ENCODE measurements at regions not wholly inside any gene's neighbourhood (a gene's known extent, or its start where the extent isn't known, plus 50 kb on each side); places are given as distances from the start of the nearest gene placed in this dataset.
"Not testable (repeated sequence)": the region's sequence is repeated elsewhere in the genome, so short reads cannot be mapped to it uniquely, and the experiment has no call there.

DNA sequence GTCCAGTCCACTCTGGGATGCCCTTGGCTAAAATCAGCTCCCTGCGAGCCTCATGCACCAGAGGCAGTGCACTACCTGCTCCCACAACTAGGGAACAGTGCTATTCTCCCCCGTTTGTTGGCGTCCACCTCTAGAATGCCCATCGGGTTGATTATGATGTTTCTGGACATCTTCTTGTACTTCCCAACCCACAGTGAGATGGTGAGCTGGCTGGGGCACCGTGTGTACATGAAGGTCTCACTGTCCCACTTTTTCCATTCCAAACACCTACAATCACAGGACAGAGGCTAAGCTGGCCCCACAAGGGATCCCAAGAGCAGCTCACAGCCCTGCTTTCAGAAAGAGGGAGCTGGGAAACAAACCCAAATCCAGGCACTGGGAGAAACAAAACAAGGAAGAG lies 126.2 kb upstream of the ZNF92 start:
- H3K27me3 Mint-ChIP-seq: peaks cover 30% of the 10 kb centered on the region
- no peak overlapping the region for H3K27ac Mint-ChIP-seq (ENCODE audit: low read depth)
- no peak overlapping the region for H3K4me3 Mint-ChIP-seq
- H3K9me3 Mint-ChIP-seq: no peaks in the 10 kb centered on the region
- DNase-seq (ENCODE audit: low spot score in 2 of 2): no peak
- no peak for ATAC-seq (replicated peaks; ENCODE audit: extremely low read depth, poor library complexity, severe bottlenecking)
- peaks cover 3% of the 10 kb centered on the region for H3K36me3 Mint-ChIP-seq (ENCODE audit: insufficient read depth)
- H3K4me1 Mint-ChIP-seq: peaks cover 10% of the 10 kb centered on the region

DNA sequence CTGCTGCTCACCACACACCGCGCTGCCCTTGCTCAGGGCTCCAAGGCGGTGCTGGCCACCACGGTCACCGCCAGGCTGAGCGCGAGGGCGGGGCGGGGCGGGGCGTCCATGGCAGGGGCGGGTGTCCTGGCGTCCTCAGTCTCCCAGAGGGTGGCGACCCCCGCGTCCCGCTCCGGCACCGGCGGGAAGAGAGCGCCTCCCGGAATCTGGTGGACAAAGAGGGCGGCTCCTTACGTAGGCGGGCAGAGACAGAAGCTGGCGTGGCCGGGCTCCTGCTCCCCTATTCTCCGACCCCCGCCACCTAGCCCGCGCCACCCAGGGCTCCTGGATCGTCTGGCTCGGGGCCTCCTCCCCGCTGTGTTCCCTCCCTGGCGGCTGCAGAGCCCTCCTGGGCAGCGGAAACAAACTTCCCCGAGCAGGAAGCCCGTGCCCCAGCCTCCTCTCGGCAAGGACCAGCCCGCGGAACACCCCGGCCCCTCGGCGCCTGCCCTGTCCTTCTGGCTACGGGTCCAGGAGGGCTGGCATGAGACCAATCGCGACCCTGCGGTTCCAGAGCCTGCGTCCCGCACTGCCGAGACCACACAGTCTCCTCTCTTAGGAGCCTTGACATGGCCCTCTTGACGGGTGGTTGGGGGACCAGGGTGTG lies 133.8 kb upstream of the ZNF92 start:
- ATAC-seq (replicated peaks; ENCODE audit: extremely low read depth, poor library complexity, severe bottlenecking): no peak
- Mint-ChIP-seq H3K27me3 (peaks cover 22% of the 10 kb centered on the region), H3K4me1 (peaks cover 15% of the 10 kb centered on the region), H3K4me3 (peak overlapping the region; percentile 75), H3K27ac (ENCODE audit: low read depth) (no peak overlapping the region), H3K36me3 (ENCODE audit: insufficient read depth) (peaks cover 4% of the 10 kb centered on the region), H3K9me3 (no peaks in the 10 kb centered on the region)
- DNase-seq (ENCODE audit: low spot score in 2 of 2): no peak

DNA sequence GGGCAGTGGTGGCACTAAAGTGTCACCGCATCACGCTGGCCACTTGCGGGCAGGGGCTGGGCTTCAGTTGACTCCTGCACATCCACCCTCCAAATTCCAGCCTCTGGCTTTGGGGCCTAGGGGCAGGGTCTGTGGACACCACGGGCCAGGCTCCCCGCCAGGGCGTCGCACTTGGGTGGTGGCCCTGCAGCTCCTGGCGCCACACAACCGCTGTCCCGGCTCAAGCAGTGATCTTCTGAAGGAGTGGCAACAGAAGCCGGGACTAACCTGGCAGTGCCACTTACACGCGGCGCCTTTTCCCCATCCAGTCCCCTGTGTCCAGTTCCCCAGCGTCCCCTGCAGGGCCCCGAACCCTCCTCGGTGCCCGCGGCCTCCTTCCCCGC lies 134.3 kb upstream of the ZNF92 start:
- peak overlapping the region; percentile 9 for H3K4me3 Mint-ChIP-seq
- H3K4me1 Mint-ChIP-seq: peaks cover 20% of the 10 kb centered on the region
- no peak for DNase-seq (ENCODE audit: low spot score in 2 of 2)
- H3K36me3 Mint-ChIP-seq (ENCODE audit: insufficient read depth): peaks cover 4% of the 10 kb centered on the region
- peaks cover 17% of the 10 kb centered on the region for H3K27me3 Mint-ChIP-seq
- no peak overlapping the region for H3K27ac Mint-ChIP-seq (ENCODE audit: low read depth)
- no peak for ATAC-seq (replicated peaks; ENCODE audit: extremely low read depth, poor library complexity, severe bottlenecking)
- no peaks in the 10 kb centered on the region for H3K9me3 Mint-ChIP-seq

DNA sequence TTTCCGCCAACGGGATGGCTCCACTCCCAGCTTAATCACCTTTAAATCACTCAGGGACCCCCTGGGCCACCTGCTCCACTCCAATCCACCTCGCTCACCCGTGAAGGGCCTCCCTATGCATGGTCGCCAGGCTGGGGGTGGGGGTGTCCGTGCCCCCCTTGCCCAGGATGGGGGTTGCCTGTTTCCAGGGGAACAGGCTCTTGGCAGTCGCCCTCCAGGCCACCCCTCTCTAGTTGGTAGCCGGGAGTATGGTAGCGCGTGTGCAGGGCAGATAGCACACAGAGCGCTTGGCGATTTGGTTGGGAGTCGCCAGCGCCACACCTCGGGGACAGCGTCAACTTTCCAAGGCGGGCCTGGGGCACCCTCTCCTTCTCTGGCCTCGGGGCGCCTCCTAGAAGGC lies 134.9 kb upstream of the ZNF92 start:
- H3K27ac Mint-ChIP-seq (ENCODE audit: low read depth): no peak overlapping the region
- ATAC-seq (replicated peaks; ENCODE audit: extremely low read depth, poor library complexity, severe bottlenecking): no peak
- no peak for DNase-seq (ENCODE audit: low spot score in 2 of 2)
- peaks cover 12% of the 10 kb centered on the region for H3K27me3 Mint-ChIP-seq
- peaks cover 26% of the 10 kb centered on the region for H3K4me1 Mint-ChIP-seq
- H3K9me3 Mint-ChIP-seq: no peaks in the 10 kb centered on the region
- no peak overlapping the region for H3K4me3 Mint-ChIP-seq
- peaks cover 4% of the 10 kb centered on the region for H3K36me3 Mint-ChIP-seq (ENCODE audit: insufficient read depth)

DNA sequence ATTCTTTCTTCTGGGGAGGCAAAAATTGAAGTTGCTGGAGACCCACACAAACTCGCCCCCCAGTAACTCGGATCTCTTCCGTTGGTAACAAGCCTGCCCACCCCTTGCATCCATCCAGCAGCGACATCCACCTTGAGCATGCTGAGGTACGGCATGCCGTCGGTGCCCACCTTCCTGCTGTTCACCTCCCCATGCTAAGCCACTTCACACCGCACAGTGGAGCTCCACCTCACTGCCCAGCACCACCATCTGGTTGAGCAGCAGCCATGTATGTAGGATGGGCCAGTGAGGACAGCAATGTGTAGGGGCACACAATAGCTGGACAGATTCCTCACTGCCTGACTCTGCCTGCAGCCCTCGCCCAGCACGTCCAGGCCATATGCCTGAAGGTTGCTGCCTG lies 138.1 kb upstream of the ZNF92 start:
- H3K4me1 Mint-ChIP-seq: peaks cover 46% of the 10 kb centered on the region
- DNase-seq (ENCODE audit: low spot score in 2 of 2): no peak
- H3K36me3 Mint-ChIP-seq (ENCODE audit: insufficient read depth): peaks cover 4% of the 10 kb centered on the region
- H3K27ac Mint-ChIP-seq (ENCODE audit: low read depth): no peak overlapping the region
- no peak overlapping the region for H3K4me3 Mint-ChIP-seq
- no peaks in the 10 kb centered on the region for H3K9me3 Mint-ChIP-seq
- no peak for ATAC-seq (replicated peaks; ENCODE audit: extremely low read depth, poor library complexity, severe bottlenecking)
- peaks cover 11% of the 10 kb centered on the region for H3K27me3 Mint-ChIP-seq

DNA sequence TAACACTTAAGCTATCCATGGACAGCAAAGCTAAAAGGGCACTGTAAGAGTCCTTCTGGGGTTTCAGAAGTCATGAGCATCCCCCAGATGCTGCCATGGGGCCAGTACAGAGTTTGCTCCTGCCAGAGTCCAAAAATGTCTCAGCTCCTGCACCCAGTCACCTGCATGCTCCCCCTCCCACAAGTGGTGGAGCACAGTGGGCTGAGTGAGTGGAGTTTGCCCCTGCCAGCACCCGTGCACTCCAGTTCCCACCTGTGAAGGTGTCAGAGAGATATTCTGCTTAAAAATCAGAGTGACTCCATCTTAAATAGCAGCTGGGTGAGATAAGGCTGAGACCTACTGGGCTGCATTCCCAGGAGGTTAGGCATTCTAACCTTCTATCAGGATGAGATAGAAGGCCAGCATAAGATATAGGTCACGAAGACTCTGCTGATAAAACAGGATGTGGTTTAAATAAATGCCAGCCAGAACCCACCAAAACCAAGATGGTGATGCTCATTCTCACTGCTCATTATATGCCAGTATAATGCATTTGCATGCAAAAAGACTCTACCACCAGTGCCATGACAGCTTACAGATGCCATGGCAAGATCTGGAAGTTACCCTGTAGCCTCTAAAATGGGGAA lies 140.1 kb upstream of the ZNF92 start:
- Mint-ChIP-seq H3K27ac (ENCODE audit: low read depth) (no peak overlapping the region), H3K27me3 (peaks cover 4% of the 10 kb centered on the region), H3K36me3 (ENCODE audit: insufficient read depth) (peaks cover 2% of the 10 kb centered on the region), H3K4me1 (peaks cover 46% of the 10 kb centered on the region), H3K9me3 (no peaks in the 10 kb centered on the region), H3K4me3 (no peak overlapping the region)
- ATAC-seq (replicated peaks; ENCODE audit: extremely low read depth, poor library complexity, severe bottlenecking) (no peak), DNase-seq (ENCODE audit: low spot score in 2 of 2) (no peak)

DNA sequence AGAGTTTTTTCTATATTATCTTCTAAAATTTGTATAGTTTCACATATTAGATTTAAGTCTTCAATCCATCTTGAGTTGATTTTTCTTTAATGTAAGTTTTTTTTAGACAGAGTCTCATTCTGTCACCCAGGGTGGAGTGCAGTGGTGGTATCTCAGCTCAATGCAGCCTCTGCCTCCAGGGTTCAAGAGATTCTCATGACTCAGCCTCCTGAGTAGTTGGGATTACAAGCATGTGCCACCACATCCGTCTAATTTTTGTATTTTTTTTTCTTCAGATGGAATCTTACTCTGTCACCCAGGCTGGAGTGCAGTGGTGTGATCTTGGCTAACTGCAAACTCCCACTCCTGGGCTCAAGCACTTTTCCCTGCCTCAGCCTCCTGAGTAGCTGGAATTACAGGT lies 143.4 kb upstream of the ZNF92 start:
- H3K4me3 Mint-ChIP-seq: no peak overlapping the region

DNA sequence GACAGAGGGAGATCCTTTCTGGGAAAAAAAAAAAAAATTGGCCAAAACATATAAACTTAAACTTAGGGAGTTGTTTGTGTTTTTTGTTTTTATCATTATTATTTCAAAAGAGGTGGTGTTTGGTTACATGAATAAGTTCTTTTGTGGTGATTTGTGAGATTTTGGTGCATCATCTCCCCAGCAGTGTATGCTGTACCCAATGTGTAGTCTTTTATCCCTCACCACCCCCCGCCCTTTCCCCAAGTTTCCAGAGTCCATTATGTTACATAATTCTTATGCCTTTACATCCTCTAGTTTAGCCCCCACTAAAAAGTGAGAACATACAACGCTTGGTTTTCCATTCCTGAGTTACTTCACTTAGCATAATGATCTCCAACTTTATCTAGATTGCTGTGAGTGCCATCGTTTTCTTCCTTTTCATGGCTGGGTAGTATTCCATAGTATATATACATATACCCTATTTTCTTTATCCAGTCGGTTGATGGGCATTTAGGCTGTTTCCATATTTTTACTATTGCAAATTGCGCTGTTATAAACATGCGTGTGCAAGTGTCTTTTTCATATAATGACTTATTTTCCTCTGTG lies 148.1 kb upstream of the ZNF92 start:
- Mint-ChIP-seq H3K4me3 (no peak overlapping the region), H3K36me3 (ENCODE audit: insufficient read depth) (no peaks in the 10 kb centered on the region), H3K27me3 (no peaks in the 10 kb centered on the region), H3K4me1 (no peaks in the 10 kb centered on the region), H3K27ac (ENCODE audit: low read depth) (no peak overlapping the region), H3K9me3 (no peaks in the 10 kb centered on the region)
- DNase-seq (ENCODE audit: low spot score in 2 of 2): no peak
- no peak for ATAC-seq (replicated peaks; ENCODE audit: extremely low read depth, poor library complexity, severe bottlenecking)

More for the DNA sequence above, 143.4 kb upstream of the ZNF92 start:
- Mint-ChIP-seq H3K9me3 (no peaks in the 10 kb centered on the region), H3K36me3 (ENCODE audit: insufficient read depth) (no peaks in the 10 kb centered on the region), H3K27me3 (no peaks in the 10 kb centered on the region), H3K4me1 (peaks cover 34% of the 10 kb centered on the region), H3K27ac (ENCODE audit: low read depth) (no peak overlapping the region)
- ATAC-seq (replicated peaks; ENCODE audit: extremely low read depth, poor library complexity, severe bottlenecking) (no peak), DNase-seq (ENCODE audit: low spot score in 2 of 2) (no peak)

DNA sequence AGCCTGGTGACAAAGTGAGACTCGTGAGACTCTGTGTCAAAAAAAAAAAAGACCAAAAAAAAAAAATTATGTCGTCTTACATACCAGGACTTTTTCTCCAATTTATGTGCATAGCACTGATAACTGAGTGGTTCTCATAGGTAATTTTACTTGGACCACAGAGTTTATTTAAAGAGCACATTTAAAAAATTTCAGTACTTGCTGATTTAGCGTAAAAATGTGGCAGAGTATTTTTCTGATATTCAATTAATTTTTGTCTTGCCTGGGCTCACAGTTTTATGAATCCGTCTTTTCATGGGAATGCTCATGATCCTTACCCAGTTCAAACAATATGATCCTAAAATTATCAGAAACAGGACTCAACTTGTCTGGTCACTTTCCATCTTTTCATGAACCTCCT lies 151.0 kb upstream of the ZNF92 start:
- Mint-ChIP-seq H3K9me3 (no peaks in the 10 kb centered on the region), H3K4me3 (no peak overlapping the region), H3K27me3 (no peaks in the 10 kb centered on the region), H3K4me1 (no peaks in the 10 kb centered on the region), H3K27ac (ENCODE audit: low read depth) (no peak overlapping the region), H3K36me3 (ENCODE audit: insufficient read depth) (no peaks in the 10 kb centered on the region)
- no peak for ATAC-seq (replicated peaks; ENCODE audit: extremely low read depth, poor library complexity, severe bottlenecking)
- no peak for DNase-seq (ENCODE audit: low spot score in 2 of 2)

DNA sequence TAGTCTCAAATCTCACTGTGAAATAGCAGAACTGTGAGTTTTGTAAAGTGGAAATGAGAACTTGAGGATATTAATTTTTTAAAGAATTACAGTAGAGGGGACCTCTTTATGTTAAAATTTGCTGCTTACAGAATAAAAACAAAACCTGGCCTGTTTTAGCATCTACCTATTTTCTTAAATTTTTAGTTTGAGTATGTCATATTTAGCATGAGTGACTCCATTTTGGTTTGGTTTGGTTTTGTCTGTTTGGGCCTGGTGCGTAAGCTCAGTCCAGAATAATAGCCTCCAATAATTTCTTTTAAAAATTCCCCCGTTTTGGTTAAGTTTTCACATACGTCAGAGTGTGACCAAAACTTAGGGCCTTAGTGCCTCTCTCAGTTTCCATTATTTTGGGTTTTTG lies 152.0 kb upstream of the ZNF92 start:
- Mint-ChIP-seq H3K4me1 (peaks cover 2% of the 10 kb centered on the region), H3K36me3 (ENCODE audit: insufficient read depth) (no peaks in the 10 kb centered on the region), H3K27ac (ENCODE audit: low read depth) (no peak overlapping the region), H3K27me3 (no peaks in the 10 kb centered on the region), H3K9me3 (no peaks in the 10 kb centered on the region), H3K4me3 (no peak overlapping the region)
- DNase-seq (ENCODE audit: low spot score in 2 of 2): no peak
- no peak for ATAC-seq (replicated peaks; ENCODE audit: extremely low read depth, poor library complexity, severe bottlenecking)

DNA sequence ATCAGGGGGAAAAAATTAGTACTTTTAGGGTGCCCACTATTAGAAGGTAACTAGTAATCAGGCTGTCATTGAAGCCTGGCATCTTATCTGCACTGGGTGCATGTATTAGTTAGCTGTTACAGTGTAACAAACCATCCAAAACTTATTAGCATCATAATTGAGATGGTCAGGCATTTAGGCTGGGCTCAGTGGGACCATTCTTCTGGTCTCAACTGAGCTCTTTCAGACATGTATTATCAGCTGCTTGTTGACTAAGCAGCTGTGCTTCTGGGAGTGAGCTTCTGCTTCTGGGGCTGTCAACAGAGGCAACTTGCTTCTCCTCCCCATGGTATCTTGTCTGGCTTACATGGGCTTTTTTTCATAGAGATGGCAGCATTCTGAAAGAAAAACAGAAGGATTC lies 154.0 kb upstream of the ZNF92 start:
- Mint-ChIP-seq H3K27ac (ENCODE audit: low read depth) (no peak overlapping the region), H3K27me3 (no peaks in the 10 kb centered on the region)
- ATAC-seq (replicated peaks; ENCODE audit: extremely low read depth, poor library complexity, severe bottlenecking): no peak

DNA sequence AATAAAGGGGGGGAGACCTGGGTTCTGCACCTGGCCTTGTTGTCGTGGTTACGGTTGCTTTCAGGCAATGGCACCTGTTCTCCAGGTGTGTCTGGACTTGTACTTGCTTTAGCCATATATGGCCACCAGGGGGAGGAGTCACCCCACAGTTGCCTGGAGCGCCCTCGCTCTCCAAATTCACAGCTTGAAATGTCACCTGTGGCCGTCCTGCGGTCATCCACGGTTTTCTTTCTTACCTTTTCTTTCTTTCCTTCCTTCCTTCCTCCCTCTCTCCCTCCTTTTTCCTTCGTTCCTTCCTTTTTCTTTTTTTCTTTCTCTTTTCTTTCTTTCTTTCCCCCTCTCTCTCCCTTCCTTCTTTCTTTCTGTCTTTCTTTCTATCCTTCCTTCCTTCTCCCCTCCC lies 157.2 kb upstream of the ZNF92 start:
- H3K4me3 Mint-ChIP-seq: no peak overlapping the region
- no peaks in the 10 kb centered on the region for H3K27me3 Mint-ChIP-seq
- ATAC-seq (replicated peaks; ENCODE audit: extremely low read depth, poor library complexity, severe bottlenecking) (peak; percentile 62), DNase-seq (ENCODE audit: low spot score in 2 of 2) (peak; percentile 48 to 49)
- peaks cover 6% of the 10 kb centered on the region for H3K4me1 Mint-ChIP-seq
- H3K9me3 Mint-ChIP-seq: no peaks in the 10 kb centered on the region
- peak overlapping the region; percentile 47 for H3K27ac Mint-ChIP-seq (ENCODE audit: low read depth)
- H3K36me3 Mint-ChIP-seq (ENCODE audit: insufficient read depth): no peaks in the 10 kb centered on the region

More for the DNA sequence above, 154.0 kb upstream of the ZNF92 start:
- Mint-ChIP-seq H3K36me3 (ENCODE audit: insufficient read depth) (no peaks in the 10 kb centered on the region), H3K4me1 (peaks cover 6% of the 10 kb centered on the region), H3K9me3 (no peaks in the 10 kb centered on the region), H3K4me3 (no peak overlapping the region)
- DNase-seq (ENCODE audit: low spot score in 2 of 2): no peak

DNA sequence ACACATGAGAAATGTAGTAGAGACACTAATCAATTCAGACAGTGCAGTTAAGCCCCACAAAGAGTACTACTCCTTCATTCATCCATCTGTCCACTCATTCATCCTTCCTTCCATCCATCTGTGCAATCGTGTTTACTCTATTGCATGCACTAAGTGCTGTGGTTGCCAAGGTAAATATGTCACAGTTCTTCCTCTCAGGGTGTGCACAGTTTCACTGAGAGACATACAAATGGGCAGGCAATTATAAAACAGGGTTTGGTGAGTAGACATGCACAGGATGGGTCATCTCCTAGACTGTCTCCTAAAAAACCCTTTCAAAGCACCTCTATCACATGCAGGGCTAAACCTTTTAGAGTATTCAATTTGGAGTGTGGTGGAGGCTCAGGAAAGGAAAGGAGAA lies 160.4 kb upstream of the ZNF92 start:
- not testable (repeated sequence) for H3K27me3 Mint-ChIP-seq; H3K4me3 Mint-ChIP-seq; DNase-seq (ENCODE audit: low spot score in 2 of 2); ATAC-seq (replicated peaks; ENCODE audit: extremely low read depth, poor library complexity, severe bottlenecking); H3K36me3 Mint-ChIP-seq (ENCODE audit: insufficient read depth); H3K27ac Mint-ChIP-seq (ENCODE audit: low read depth); H3K4me1 Mint-ChIP-seq; H3K9me3 Mint-ChIP-seq

All from central memory CD8-positive, alpha-beta T cell (primary cell).